Heart left ventricle (tissue), 13 donors: ENCODE measurements at regions not wholly inside any gene's neighbourhood (a gene's known extent, or its start where the extent isn't known, plus 50 kb on each side); places are given as distances from the start of the nearest gene placed in this dataset.

Experiments used
- CTCF ChIP-seq, 12 donors: fragments of 200-600 bp; sonication (generic) in 4 of 12; IDR thresholded peaks; one replicate each; pipeline versions ENCODE4 v1.5.0 to v1.8.0; 2018 to 2022; ENCODE audit warnings: antibody characterized with exemption in 12 of 12, mild to moderate bottlenecking in 5 of 12
- POLR2A ChIP-seq, 2 donors: fragments of 450-650 bp; IDR thresholded peaks; one replicate each; pipeline ENCODE4 v1.6.1; 2017; ENCODE audit warnings: antibody characterized with exemption in 2 of 2, mild to moderate bottlenecking in 2 of 2, moderate library complexity in 2 of 2
- donor health status: ischemic (EF 13 %, LVEDD 7.1; RV severe dilation, severe dysfunction).
- donor health status: DM: no; HTN: yes; CAD: no.
- donor health status: DM: no; HTN: no; CAD: no.
- donor health status: ischemic (EF 25% LVEDD 6.9; RV normal size, moderate dysfunction).
- donor health status: ischemic (EF 25% LVEDD 5.7; RV mildly dilated, moderate dysfunction).
- donor health status: ischemic (EF 35%, LVEDD 5.7; RV mildly dilated, moderate dysfunction).
- donor health status: nonischemic (EF 11% LVEDD 7.7; RV severe dilation, severe dysfunction).
- donor health status: DM: yes; HTN: yes; CAD: no.
- donor health status: PGD.
- donor health status: ischemic (EF 29% LVEDD 5.4; RV normal size, mild dysfunction).
- donor health status: nonischemic (EF 23%, LVEDD 6.1; RV moderate dilation, normal function).

- TF ChIP-seq CTCF (IDR thresholded peaks at IDR 0.05) (no peak), POLR2A (IDR thresholded peaks at IDR 0.05) (no peak)
Measured at GRCh38 chr15:46258056-46258455, 623.2 kb downstream of the SQOR start.
